Trophoblast cell (in vitro differentiated cells and primary cell): ENCODE measurements at regions not wholly inside any gene's neighbourhood (a gene's known extent, or its start where the extent isn't known, plus 50 kb on each side); places are given as distances from the start of the nearest gene placed in this dataset.

Source experiments
- DNase-seq, 2 donors: peaks; one replicate each; pipeline ENCODE4 v3.0.0-alpha.2; 2016
- H2AFZ ChIP-seq: 2 replicates; pipeline ENCODE4 v1.6.1; 2013; ENCODE audit warnings: low read length, moderate library complexity, mild to moderate bottlenecking; ENCODE audit not compliant: insufficient read depth, poor library complexity
- H2AK5ac ChIP-seq: 2 replicates; pipeline ENCODE4 v1.6.1; 2013; ENCODE audit warnings: mild to moderate bottlenecking, low read length
- H2BK120ac ChIP-seq: 2 replicates; pipeline ENCODE4 v1.6.1; 2013; ENCODE audit warnings: low read length, mild to moderate bottlenecking, moderate library complexity; ENCODE audit not compliant: insufficient read depth, poor library complexity
- H2BK12ac ChIP-seq: 2 replicates; pipeline ENCODE4 v1.6.1; 2013; ENCODE audit warnings: mild to moderate bottlenecking, low read length, moderate library complexity
- H2BK5ac ChIP-seq: 2 replicates; pipeline ENCODE4 v1.6.1; 2013; ENCODE audit warnings: low read length, low read depth, moderate library complexity, mild to moderate bottlenecking; ENCODE audit not compliant: poor library complexity
- H3K14ac ChIP-seq: 2 replicates; pipeline ENCODE4 v1.6.1; 2013; ENCODE audit warnings: mild to moderate bottlenecking, low read length
- H3K18ac ChIP-seq: 2 replicates; pipeline ENCODE4 v1.6.1; 2013; ENCODE audit warnings: mild to moderate bottlenecking, low read length
- H3K23ac ChIP-seq: 2 replicates; pipeline ENCODE4 v1.6.1; 2013; ENCODE audit warnings: low read length
- H3K27ac ChIP-seq: 2 replicates; pipeline ENCODE4 v1.5.1; 2013; ENCODE audit warnings: low read depth, mild to moderate bottlenecking, inconsistent platforms, low read length, moderate library complexity
- H3K27me3 ChIP-seq: 2 replicates; pipeline ENCODE4 v1.6.1; 2013; ENCODE audit warnings: inconsistent platforms, mild to moderate bottlenecking, low read length, moderate library complexity; ENCODE audit not compliant: insufficient read depth
- H3K36me3 ChIP-seq, 2 experiments: 1 replicate in 1 of 2; 2 replicates in 1 of 2; pipeline ENCODE4 v1.6.1; 2013; ENCODE audit warnings: low read length in 2 of 2, mild to moderate bottlenecking in 2 of 2, moderate library complexity in 1 of 2; ENCODE audit not compliant: insufficient read depth in 2 of 2, control insufficient read depth in 1 of 2
- H3K4ac ChIP-seq: 2 replicates; pipeline ENCODE4 v1.6.1; 2013; ENCODE audit warnings: low read depth, mild to moderate bottlenecking, low read length, moderate library complexity
- H3K4me1 ChIP-seq, 2 experiments: 1 replicate in 1 of 2; 2 replicates in 1 of 2; pipeline ENCODE4 v1.6.1; 2013; ENCODE audit warnings: low read length in 2 of 2, mild to moderate bottlenecking in 2 of 2, moderate library complexity in 1 of 2; ENCODE audit not compliant: insufficient read depth in 2 of 2, control insufficient read depth in 1 of 2
- H3K4me2 ChIP-seq: 2 replicates; pipeline ENCODE4 v1.6.1; 2013; ENCODE audit warnings: inconsistent platforms, mild to moderate bottlenecking, low read length, moderate library complexity
- H3K4me3 ChIP-seq: 2 replicates; pipeline ENCODE4 v1.5.1; 2013; ENCODE audit warnings: mild to moderate bottlenecking, low read depth, low read length, inconsistent platforms
- H3K79me1 ChIP-seq: one replicate; pipeline ENCODE4 v1.6.1; 2013; ENCODE audit warnings: low read length
- H3K79me2 ChIP-seq: 2 replicates; pipeline ENCODE4 v1.6.1; 2013; ENCODE audit warnings: low read length, mild to moderate bottlenecking; ENCODE audit not compliant: control insufficient read depth, insufficient read depth, poor library complexity
- H3K9ac ChIP-seq: 2 replicates; pipeline ENCODE4 v1.6.1; 2013; ENCODE audit warnings: mild to moderate bottlenecking, low read length
- H3K9me3 ChIP-seq: 2 replicates; pipeline ENCODE4 v1.6.1; 2013; ENCODE audit warnings: low read depth, mild to moderate bottlenecking, control low read depth, inconsistent platforms, low read length; ENCODE audit not compliant: insufficient read depth
- H4K12ac ChIP-seq: 2 replicates; pipeline ENCODE4 v1.6.1; 2013; ENCODE audit warnings: low read depth, mild to moderate bottlenecking, low read length, moderate library complexity
- H4K8ac ChIP-seq: 2 replicates; pipeline ENCODE4 v1.6.1; 2013; ENCODE audit warnings: low read depth, mild to moderate bottlenecking, low read length, moderate library complexity
- H4K91ac ChIP-seq: one replicate; pipeline ENCODE4 v1.6.1; 2013; ENCODE audit warnings: low read depth, mild to moderate bottlenecking, low read length, moderate library complexity
- WGBS: extraction: QIAGEN DNeasy Blood & Tissue Kit; methylation state at CpG from one replicate; pipeline ENCODE4 v1.1.7; 2013; ENCODE audit warnings: missing lambda C conversion rate; ENCODE audit not compliant: insufficient read length, insufficient coverage; ENCODE audit errors: extremely low coverage; 5-methylcytosine and 5-hydroxymethylcytosine counted together

- H2BK5ac ChIP-seq, result no peak overlapping the region
- H2AK5ac ChIP-seq, result no peak overlapping the region
- no peak overlapping the region for H3K4me2 ChIP-seq
- H2AFZ ChIP-seq, result no peak overlapping the region
- no peak overlapping the region for H3K23ac ChIP-seq
- H4K12ac ChIP-seq, result no peak overlapping the region
- peaks cover 2% of the 10 kb centered on the region for H3K9me3 ChIP-seq
- H4K91ac ChIP-seq, result no peak overlapping the region
- H3K4me1 ChIP-seq, result no peaks in the 10 kb centered on the region
- H3K79me1 ChIP-seq, result no peaks in the 10 kb centered on the region
- H4K8ac ChIP-seq, result no peak overlapping the region
- no peak overlapping the region for H2BK120ac ChIP-seq
- DNase-seq, result no peak
- no peak overlapping the region for H3K18ac ChIP-seq
- H3K14ac ChIP-seq, result no peak overlapping the region
- H3K9ac ChIP-seq, result no peak overlapping the region
- H3K4ac ChIP-seq, result no peak overlapping the region
- no CpG with 5 or more reads among the region's 5 CpGs for WGBS
- no peaks in the 10 kb centered on the region for H3K27me3 ChIP-seq
- no peak overlapping the region for H2BK12ac ChIP-seq
- H3K4me3 ChIP-seq, result no peak overlapping the region
- no peaks in the 10 kb centered on the region for H3K36me3 ChIP-seq
- no peak overlapping the region for H3K27ac ChIP-seq
- no peaks in the 10 kb centered on the region for H3K79me2 ChIP-seq
Measured at GRCh38 chr18:55925772-55926171, 337.8 kb upstream of the TCF4 start.

- no CpG with 5 or more reads among the region's 2 CpGs for WGBS
- Histone ChIP-seq H3K36me3 (no peaks in the 10 kb centered on the region), H4K12ac (no peak overlapping the region), H4K8ac (no peak overlapping the region), H2AFZ (no peak overlapping the region), H3K9me3 (peaks cover 2% of the 10 kb centered on the region), H2BK120ac (no peak overlapping the region), H2BK12ac (no peak overlapping the region), H3K14ac (no peak overlapping the region), H3K18ac (no peak overlapping the region), H3K79me1 (no peaks in the 10 kb centered on the region), H3K4me1 (no peaks in the 10 kb centered on the region), H4K91ac (no peak overlapping the region), H2AK5ac (no peak overlapping the region), H3K79me2 (no peaks in the 10 kb centered on the region), H3K9ac (no peak overlapping the region), H3K4me2 (no peak overlapping the region), H3K27ac (no peak overlapping the region), H3K23ac (no peak overlapping the region), H2BK5ac (no peak overlapping the region), H3K4ac (no peak overlapping the region), H3K27me3 (no peaks in the 10 kb centered on the region), H3K4me3 (no peak overlapping the region)
- no peak for DNase-seq
Measured at GRCh38 chr18:55920063-55920462, 332.1 kb upstream of the TCF4 start.

GRCh38 chr18:55918444-55918843 lies 330.5 kb upstream of the TCF4 start:
- Histone ChIP-seq H4K8ac (no peak overlapping the region), H3K4me1 (no peaks in the 10 kb centered on the region), H2AK5ac (no peak overlapping the region), H3K27me3 (no peaks in the 10 kb centered on the region), H2AFZ (no peak overlapping the region), H3K9me3 (no peaks in the 10 kb centered on the region), H3K79me1 (no peaks in the 10 kb centered on the region), H3K4me2 (no peak overlapping the region), H3K27ac (no peak overlapping the region), H3K4me3 (no peak overlapping the region), H2BK5ac (no peak overlapping the region), H3K14ac (no peak overlapping the region), H2BK12ac (no peak overlapping the region), H4K12ac (no peak overlapping the region), H2BK120ac (no peak overlapping the region), H3K36me3 (no peaks in the 10 kb centered on the region), H3K9ac (no peak overlapping the region), H4K91ac (no peak overlapping the region), H3K79me2 (no peaks in the 10 kb centered on the region), H3K18ac (no peak overlapping the region), H3K23ac (no peak overlapping the region), H3K4ac (no peak overlapping the region)
- DNase-seq, result no peak
- no CpG with 5 or more reads among the region's 6 CpGs for WGBS

GRCh38 chr18:55912919-55913318 lies 324.9 kb upstream of the TCF4 start:
- Histone ChIP-seq H3K18ac (no peak overlapping the region), H4K91ac (no peak overlapping the region), H3K9ac (no peak overlapping the region), H3K79me1 (no peaks in the 10 kb centered on the region), H3K9me3 (no peaks in the 10 kb centered on the region), H3K4ac (no peak overlapping the region), H3K4me1 (peaks cover 0 to 1% of the 10 kb centered on the region in 2 experiments), H2AFZ (no peak overlapping the region), H2BK12ac (no peak overlapping the region), H3K23ac (no peak overlapping the region), H2BK5ac (no peak overlapping the region), H3K27ac (no peak overlapping the region), H3K27me3 (no peaks in the 10 kb centered on the region), H3K4me2 (no peak overlapping the region), H2BK120ac (no peak overlapping the region), H3K14ac (no peak overlapping the region), H4K12ac (no peak overlapping the region), H3K36me3 (no peaks in the 10 kb centered on the region), H3K79me2 (no peaks in the 10 kb centered on the region), H2AK5ac (no peak overlapping the region), H3K4me3 (no peak overlapping the region), H4K8ac (no peak overlapping the region)
- DNase-seq, result no peak
- WGBS, result no CpG with 5 or more reads among the region's 5 CpGs
